Kidney capillary endothelial cell (primary cell): ENCODE measurements at regions not wholly inside any gene's neighbourhood (a gene's known extent, or its start where the extent isn't known, plus 50 kb on each side); places are given as distances from the start of the nearest gene placed in this dataset.
A peak's percentile ranks its signal among the peaks of the same experiment; 100 is the strongest.
"Not testable (repeated sequence)": the region's sequence is repeated elsewhere in the genome, so short reads cannot be mapped to it uniquely, and the experiment has no call there.

Source experiments
- DNase-seq: peaks from one replicate; pipeline ENCODE4 v3.0.0-alpha.2; 2018; ENCODE audit warnings: low spot score

DNA sequence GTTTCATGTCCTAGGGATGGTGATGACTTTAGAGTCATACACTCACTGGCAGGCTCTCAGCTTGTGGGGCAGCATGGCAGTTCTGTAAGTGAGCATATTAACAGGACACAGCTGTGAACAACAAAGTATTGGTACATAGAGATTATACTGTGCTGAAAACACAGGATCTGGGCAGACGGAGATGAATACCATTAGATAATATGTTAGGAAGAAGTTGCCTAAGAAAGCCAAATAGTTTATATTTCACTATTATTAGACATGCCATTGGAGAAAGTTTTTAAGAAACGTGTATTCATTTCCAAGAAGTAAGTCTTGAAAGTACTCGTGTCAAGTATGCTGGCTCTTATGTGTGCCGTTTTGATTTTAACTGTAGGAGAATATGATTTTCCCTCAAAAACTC is 274.5 kb downstream of the INHBA start:
- DNase-seq = no peak

DNA sequence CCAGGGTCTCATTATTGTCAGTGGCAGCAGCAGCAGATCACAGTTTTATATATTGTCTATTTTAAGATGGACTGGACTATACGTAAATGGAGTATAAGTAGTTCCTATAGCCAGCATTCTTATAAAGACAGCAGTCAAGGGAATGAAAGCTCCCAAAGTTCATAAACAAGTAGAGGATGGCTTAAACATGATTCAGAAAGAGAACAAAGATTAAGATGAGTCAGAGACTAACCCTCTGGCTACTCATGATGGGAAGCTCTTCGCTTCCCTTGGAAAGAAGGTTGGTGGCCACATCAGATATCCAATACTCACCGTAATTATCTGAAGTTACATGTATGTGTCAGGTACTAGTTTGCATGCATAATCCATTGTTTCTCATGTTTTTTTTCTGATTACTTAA is 277.0 kb downstream of the INHBA start:
- DNase-seq = peak; percentile 25

DNA sequence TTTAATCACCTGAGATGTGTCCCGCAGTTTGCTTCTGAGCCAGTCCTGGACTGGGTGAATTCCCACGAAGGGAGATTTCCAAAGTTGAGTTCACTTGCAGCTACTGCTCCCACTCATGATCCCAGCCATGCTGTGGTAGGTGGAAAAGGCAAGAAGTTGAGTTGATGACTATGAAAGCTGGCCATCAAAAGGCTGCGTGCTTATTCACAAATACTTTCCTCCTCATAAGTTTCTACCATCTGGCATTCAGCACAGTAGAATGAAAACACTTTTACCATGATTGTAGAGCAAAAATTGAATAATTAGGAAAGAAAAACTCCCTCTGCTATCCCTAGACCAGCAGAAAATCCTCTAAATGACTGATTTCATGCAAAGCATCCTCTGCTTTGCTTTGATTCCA is 281.8 kb downstream of the INHBA start:
- DNase-seq = no peak

- DNase-seq = no peak
These were observed 282.5 kb downstream of the INHBA start for GRCh38 chr7:41420421-41420820.

GRCh38 chr7:41418337-41418736 is 284.6 kb downstream of the INHBA start:
- no peak for DNase-seq

GRCh38 chr7:41416208-41416595 is 286.7 kb downstream of the INHBA start:
- no peak for DNase-seq

GRCh38 chr7:41415471-41416207 is 287.3 kb downstream of the INHBA start:
- DNase-seq = no peak

DNA sequence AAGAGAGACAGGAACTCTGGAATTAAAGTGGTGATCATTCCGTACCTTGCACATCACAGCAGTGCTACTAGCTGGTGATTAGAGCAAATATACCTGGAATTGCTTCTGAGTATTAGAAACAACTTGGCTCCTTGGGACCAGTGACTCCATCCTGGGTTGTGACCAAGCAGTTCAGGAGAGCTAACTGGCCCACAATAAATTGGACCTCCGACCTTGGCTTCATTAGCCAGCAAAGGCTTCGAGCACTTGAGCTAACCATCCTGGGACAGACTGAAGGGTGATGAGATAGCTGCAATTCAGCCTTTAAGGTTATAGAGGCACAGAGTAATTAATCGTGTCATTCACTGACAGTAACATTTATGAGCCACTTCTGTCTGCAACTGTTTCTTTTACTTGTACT is 287.8 kb downstream of the INHBA start:
- no peak for DNase-seq

- no peak for DNase-seq
These were observed 298.4 kb downstream of the INHBA start for GRCh38 chr7:41404375-41405074.

DNA sequence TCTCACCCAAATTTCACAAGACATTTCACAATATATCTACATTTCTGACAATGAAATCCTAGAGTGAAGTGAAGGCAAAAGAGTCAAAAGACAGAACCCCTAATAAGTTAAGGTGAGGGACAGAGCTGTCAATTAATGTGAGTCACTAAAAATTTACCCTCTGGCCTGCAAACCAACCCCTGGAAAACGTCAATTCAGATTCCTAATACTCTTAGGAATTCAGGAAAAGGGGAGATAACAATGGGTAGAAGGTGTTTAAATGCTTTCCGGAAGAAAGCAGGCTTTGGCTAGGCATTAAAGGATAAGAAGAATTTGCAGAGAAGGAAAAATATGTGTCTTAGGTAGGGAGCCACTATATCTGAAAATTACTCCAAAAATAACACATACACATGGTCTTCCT is 299.6 kb downstream of the INHBA start:
- DNase-seq = no peak

DNA sequence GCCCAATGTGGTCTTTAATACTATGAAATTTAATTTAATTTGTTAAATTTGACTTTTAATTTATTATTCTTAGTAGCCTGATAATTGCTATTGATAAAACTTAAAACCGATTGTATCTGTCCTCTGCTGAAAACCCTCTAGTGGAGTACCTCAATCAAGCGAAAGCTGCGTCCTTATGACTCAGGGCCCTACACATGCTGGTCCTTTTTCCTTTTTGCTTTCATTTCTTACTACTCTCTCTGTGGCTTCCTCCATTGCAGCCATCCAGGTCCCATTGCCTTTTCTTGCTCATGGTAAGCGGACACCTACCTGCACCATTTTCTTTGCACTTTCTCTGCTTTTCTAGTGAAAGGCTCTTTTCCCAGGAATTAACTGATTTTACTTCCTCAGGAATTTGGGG is 301.1 kb downstream of the INHBA start:
- no peak for DNase-seq

DNA sequence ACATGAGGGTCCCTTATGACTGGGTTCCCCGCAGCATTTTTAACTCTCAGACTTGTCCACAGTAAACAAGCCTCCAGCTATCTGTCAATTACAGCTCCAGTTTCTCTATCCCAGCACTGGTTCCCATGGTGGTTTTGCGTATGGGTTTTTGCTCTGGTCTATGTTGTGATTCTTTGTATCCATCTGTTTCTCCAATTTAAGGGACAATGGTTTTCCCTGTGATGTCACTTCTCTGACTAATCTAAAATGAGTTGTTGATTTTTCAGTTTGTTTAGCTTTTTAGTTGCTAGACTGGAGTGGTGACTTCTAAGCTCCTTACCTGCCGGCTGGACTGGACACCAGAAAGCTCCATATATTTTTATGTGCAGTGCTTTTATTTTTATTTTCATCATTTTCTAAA is 303.7 kb downstream of the INHBA start:
- no peak for DNase-seq

- no peak for DNase-seq
These were observed 311.1 kb downstream of the INHBA start for GRCh38 chr7:41391818-41392217.

GRCh38 chr7:41388933-41389332 is 314.0 kb downstream of the INHBA start:
- DNase-seq = not testable (repeated sequence)

DNA sequence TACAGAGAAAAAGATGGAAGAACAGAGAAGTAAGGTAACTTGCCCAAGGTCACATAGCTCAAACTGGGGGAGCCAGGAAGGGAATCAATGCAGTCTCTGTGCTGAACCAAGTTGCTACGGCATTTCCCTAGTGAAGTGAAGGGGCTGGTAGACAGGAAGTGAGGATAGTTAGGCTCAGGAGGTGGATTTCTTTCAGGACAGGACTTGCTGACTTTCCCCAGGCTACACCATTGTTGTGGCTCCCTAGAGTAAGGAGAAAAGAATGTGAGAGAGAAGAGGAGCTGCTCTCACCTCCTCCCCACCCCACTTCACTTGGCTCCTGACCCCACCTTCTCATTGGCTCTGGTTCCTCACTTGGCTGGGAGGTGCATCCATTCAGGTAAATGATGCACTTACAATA is 316.9 kb downstream of the INHBA start:
- DNase-seq = no peak

- DNase-seq = no peak
These were observed 318.5 kb downstream of the INHBA start for GRCh38 chr7:41384418-41384817.

GRCh38 chr7:41383596-41383995 is 319.3 kb downstream of the INHBA start:
- no peak for DNase-seq

GRCh38 chr7:41378156-41378555 is 324.7 kb downstream of the INHBA start:
- no peak for DNase-seq

GRCh38 chr7:41375582-41375981 is 327.3 kb downstream of the INHBA start:
- no peak for DNase-seq

GRCh38 chr7:41374150-41374848 is 328.6 kb downstream of the INHBA start:
- no peak for DNase-seq

- DNase-seq = no peak
These were observed 334.7 kb downstream of the INHBA start for GRCh38 chr7:41367967-41368882.

DNA sequence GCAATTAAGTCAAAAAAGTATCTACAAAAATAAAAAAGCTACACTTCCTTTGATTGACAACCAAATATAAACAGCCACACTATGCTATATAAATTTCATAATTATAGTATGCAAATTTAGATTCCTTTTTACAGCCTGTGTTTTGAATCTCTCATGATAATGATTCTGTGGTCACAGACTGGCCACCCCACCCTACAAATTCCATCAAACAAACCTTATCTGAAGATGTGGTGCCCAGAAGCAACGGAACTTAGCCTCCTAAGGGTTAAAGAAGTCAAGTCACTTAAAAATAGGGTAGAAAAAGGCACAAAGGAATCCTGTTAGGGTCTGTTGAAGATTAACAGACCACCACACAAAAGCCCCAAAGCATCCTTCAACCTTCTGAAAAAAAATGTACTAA is 351.8 kb downstream of the INHBA start:
- DNase-seq = no peak
